ENCODE measurements at regions not wholly inside any gene's neighbourhood (a gene's known extent, or its start where the extent isn't known, plus 50 kb on each side); places are given as distances from the start of the nearest gene placed in this dataset.
A peak's percentile ranks its signal among the peaks of the same experiment; 100 is the strongest.

- ATAC-seq, result no peak
- Mint-ChIP-seq H3K4me1 (peaks cover 28% of the 10 kb centered on the region), H3K4me3 (no peak overlapping the region), H3K36me3 (ENCODE audit: low read depth) (peaks cover 4% of the 10 kb centered on the region; the same call in 1 of the 3 replicates), H3K27ac (no peak overlapping the region), H3K27me3 (ENCODE audit: insufficient read depth, low read depth, poor library complexity) (no peaks in the 10 kb centered on the region), H3K9me3 (no peaks in the 10 kb centered on the region)
- no peak for DNase-seq (ENCODE audit: low spot score)
- Histone ChIP-seq H3K27ac (ENCODE audit: low read depth) (no peak overlapping the region), H3K9me2 (ENCODE audit: insufficient read depth) (peaks cover 14% of the 10 kb centered on the region), H3K4me3 (no peak overlapping the region), H3K4me2 (no peak overlapping the region), H3K36me3 (ENCODE audit: insufficient read depth) (no peaks in the 10 kb centered on the region), H4K20me1 (replicated peaks; ENCODE audit: insufficient read depth) (no peaks in the 10 kb centered on the region), H3K79me2 (replicated peaks; ENCODE audit: insufficient read depth) (no peaks in the 10 kb centered on the region), H3K27me3 (ENCODE audit: insufficient read depth) (no peaks in the 10 kb centered on the region), H3K4me1 (ENCODE audit: insufficient read depth) (peaks cover 28% of the 10 kb centered on the region), H2AFZ (peak overlapping the region; percentile 39; the same call in 1 of the 2 replicates), H3F3A (replicated peaks; ENCODE audit: low read depth) (no peaks in the 10 kb centered on the region)
- TF ChIP-seq EZH2 (IDR thresholded peaks at IDR 0.05; ENCODE audit: low read depth, unreplicated experiment) (no peak), POLR2AphosphoS5 (IDR thresholded peaks at IDR 0.05; ENCODE audit: low read depth) (no peak), CREB1 (CRISPR knock-in tag; IDR thresholded peaks at IDR 0.05; ENCODE audit: low read depth) (no peak), STAT1 (IDR thresholded peaks at IDR 0.05; ENCODE audit: unreplicated experiment) (no peak), JUNB (IDR thresholded peaks at IDR 0.05; ENCODE audit: unreplicated experiment) (no peak), ZNF114 (CRISPR knock-in tag; IDR thresholded peaks at IDR 0.05) (no peak), ZNF462 (CRISPR knock-in tag; IDR thresholded peaks at IDR 0.05) (no peak), REST (IDR thresholded peaks at IDR 0.05; ENCODE audit: unreplicated experiment) (no peak), NANOG (IDR thresholded peaks at IDR 0.05; ENCODE audit: borderline replicate concordance) (no peak), CTCF (conservative IDR thresholded peaks at IDR 0.05; ENCODE audit: low read depth in 2 of 2) (no peak), EZH2phosphoT487 (IDR thresholded peaks at IDR 0.05; ENCODE audit: unreplicated experiment) (no peak), ETS1 (IDR thresholded peaks at IDR 0.05) (no peak), ZNF331 (CRISPR knock-in tag; IDR thresholded peaks at IDR 0.05; ENCODE audit: low read depth) (no peak)
These were observed 381.3 kb downstream of the PDCD6IP start for GRCh38 chr3:34179716-34180115.

All from GM23338 (cell line).